ENCODE measurements at regions not wholly inside any gene's neighbourhood (a gene's known extent, or its start where the extent isn't known, plus 50 kb on each side); places are given as distances from the start of the nearest gene placed in this dataset.

DNA sequence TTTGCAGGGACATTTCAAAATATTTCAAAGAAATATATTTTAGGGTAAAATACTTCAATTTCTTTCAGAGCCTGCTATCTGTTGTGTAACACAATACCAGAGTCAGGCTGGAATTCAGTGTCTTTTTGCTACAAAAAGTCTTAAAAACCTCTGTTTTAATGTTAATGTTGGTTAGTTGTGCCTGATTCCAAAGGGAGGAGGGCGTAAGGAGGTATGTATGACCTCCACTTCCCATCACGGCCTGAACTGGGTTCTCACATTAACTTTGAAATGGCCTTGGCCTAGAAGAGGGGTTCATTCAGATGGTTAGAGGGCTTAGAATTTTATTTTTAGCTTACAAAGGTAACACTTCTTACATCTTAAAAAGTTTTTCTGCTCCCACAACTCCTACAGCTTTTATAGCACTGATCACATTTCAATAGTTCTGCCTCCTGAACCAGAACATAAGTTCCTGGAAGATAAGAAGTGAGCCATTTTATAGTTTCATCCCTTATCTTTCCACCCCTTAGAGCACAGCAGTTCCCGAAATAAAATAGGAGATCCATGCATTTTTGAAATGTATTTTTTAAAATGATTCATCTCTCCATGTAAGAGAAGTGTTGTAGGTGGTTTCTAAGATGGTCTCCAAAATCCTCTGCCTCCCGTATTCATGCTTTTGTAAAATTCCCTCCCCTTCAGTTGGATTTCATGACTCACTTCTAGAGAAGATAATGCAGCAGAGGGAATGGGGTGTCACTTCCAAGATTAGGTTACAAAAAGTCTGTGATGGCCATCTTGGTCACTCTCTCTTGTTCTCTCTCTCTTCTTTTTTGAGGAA is 543.1 kb upstream of the NECTIN3 start:
- DNase-seq, result no peak

- DNase-seq, result no peak
Measured at GRCh38 chr3:110530902-110531301, 540.7 kb upstream of the NECTIN3 start.

- DNase-seq, result no peak
Measured at GRCh38 chr3:110533089-110533488, 538.5 kb upstream of the NECTIN3 start.

DNA sequence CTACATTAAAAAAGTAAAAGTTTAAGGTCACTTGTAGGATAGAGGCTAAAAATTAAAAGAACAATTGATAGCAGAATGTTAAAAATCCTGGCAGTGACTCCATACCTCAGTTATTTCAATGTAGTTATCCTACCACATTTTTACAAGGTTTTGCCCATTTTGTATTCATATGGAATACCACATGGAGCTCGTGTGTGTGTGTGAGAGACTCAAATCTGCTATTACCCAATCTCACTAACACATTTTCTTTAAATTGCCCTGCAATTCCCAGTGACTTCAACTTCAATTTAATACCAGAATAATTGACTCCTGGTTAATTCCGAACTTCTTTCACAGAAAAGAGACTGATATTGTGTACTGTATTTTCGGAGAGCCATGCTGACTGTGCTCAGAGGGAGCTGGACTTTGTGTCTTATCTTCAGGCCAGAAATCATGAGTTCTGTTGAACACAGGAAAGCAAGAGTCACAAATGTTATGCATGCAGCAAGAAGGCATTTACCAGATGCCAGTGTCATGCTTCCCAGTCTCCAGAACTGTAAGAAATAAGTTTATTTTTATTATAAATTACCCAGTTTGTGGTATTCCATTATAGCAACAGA is 529.0 kb upstream of the NECTIN3 start:
- no peak for DNase-seq

GRCh38 chr3:110544730-110545129 is 526.9 kb upstream of the NECTIN3 start:
- DNase-seq, result no peak

- no peak for DNase-seq
Measured at GRCh38 chr3:110550511-110550910, 521.1 kb upstream of the NECTIN3 start.

- DNase-seq, result no peak
Measured at GRCh38 chr3:110562621-110563020, 509.0 kb upstream of the NECTIN3 start.

DNA sequence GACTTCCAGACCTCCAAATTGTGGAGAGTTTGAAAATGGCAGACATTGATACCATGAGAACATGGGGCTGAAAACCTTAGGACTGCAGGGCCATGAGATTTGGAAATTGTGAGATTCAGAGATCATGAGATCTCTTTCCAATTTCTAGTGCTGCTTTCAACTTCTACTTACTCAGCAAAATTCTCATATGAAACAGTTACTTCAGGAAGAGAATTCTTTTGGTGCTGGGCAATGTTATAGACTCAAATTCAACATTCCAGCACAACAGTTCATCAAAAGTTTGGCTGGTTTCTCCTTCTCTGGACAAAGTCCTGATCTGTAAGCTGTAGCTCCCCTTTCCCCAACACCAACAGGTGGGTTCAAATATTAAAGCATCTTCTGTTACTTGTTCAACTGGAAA is 506.9 kb upstream of the NECTIN3 start:
- no peak for DNase-seq

GRCh38 chr3:110567029-110567428 is 504.6 kb upstream of the NECTIN3 start:
- DNase-seq, result no peak

DNA sequence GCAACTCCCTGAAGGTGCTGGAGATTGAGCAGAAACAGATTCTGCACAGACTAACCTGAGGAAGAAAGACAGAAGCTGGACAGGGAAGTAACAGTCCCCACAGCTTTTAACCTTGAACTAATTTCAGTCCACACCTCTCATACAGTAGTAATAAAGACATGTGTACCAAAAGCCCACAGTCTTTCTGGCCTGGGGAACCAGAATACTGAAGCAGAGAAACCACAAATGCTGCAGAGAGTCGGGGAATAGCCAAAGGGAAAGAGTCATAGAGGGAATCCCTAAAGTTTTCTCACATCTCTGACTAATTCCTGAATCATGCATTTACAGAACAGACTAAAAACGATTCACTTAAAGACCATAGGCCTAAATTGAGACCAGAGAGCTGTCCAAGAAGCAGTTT is 503.4 kb upstream of the NECTIN3 start:
- DNase-seq, result no peak

DNA sequence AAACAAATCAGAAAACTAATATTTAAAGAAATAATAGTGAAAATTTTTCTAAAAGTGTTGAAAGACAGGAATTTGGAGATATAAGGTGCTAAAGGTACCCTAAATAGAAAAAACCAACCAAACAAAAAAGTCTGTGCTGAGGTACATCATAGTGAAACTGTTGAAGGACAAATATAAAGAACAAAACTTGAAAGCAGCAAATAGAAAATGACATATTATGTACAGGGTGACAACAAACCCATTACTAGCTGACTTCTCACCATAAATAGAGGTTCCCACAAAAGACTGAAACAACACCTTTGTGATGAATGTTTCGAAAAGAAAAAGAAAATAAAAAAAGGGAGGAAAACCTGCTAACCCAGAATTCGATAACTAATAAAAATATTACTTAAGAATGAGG is 502.5 kb upstream of the NECTIN3 start:
- no peak for DNase-seq

DNA sequence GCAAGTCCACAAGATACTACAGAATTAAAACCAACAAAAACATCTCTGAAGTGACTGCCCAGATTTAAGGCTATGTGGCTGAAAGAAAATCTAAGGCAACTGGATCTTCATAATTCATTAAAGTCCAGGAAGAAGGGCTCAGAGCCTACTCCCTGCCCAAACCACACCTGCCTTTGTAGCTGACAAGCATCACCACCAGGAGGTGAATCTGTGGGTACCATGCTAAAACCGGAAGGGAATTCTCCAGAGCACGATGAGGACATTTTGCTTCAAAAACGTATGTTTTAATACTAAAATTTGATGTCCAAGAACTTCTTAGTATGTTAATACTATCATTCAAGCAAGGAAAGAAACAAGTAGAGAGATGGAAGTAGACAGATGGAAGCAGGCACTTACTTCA is 495.9 kb upstream of the NECTIN3 start:
- no peak for DNase-seq

GRCh38 chr3:110576960-110577359 is 494.7 kb upstream of the NECTIN3 start:
- DNase-seq, result no peak

- DNase-seq, result no peak
Measured at GRCh38 chr3:110577854-110578253, 493.8 kb upstream of the NECTIN3 start.

DNA sequence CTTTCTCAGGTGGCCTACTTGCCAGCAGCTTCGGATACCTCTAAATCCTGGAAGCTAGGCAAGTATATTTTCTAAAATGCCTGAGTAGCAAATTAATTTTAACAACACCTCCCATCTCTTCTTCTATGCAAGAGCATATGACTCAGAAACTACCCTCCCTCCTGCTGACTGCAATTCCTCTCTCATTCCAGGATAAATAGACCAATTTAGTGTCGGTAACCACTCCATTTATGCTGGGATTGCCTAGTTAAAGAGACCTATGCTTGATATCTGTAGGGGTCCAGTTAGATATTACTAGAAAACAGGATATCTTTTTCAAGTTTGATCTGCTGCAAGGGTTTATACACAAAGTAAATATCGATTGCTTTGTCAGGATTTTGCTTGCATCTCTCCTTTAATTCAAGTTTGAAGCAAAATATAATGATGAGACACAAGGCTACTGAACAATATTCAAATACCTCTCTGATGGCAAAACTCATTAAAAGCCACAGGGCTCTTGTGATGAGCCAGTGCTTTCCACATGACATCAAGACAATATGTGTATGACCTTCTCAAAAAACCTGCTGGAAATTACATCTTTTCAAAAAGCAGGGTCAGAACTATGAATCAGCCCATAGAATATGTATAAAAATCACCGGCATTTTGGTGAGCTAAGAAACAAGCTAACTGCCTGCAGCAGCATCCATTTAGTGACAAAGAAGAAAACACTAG is 491.6 kb upstream of the NECTIN3 start:
- DNase-seq, result no peak

DNA sequence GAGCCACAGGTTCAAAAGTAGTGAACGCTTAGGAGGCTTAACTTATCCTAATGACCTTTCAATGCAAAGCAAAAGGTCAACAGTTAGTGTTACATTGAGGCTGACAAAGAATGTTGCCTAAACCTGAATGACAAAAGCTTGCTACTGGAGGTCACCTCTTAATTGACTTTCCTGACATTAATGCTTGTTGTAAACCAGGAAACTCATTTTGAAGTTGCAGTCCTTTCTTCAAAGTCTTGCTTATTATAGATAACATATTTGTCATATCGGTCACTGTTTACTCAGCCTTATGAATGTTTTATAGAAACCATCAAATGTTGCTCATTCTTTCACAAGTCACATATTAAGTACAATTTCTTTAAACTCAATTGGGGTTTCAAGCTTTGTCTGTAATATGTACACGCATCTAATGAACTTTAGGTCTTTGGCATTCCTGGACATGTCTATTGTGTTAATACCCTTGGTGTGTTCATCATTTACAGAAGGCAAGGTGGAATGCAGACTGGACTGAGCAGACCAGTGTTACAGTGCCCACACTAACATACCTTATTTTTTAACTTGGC is 488.2 kb upstream of the NECTIN3 start:
- DNase-seq, result no peak

DNA sequence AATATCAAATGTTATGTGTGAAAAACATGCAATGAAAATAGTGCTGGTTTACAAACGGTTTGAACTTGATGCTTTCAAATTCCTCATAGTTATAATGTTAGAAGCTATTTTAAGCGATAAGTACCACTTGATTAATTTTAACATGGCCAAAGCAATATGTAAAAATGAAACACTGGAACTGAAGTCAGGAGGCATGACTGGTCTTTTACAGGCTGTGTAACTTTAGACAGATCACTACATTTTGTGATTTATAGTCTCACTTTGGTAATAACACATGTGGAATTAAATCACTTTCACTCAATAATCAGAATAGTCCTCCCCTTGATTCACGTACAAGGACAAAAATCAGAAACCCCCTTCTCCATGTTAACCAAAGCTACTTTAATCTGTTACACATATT is 482.7 kb upstream of the NECTIN3 start:
- DNase-seq, result no peak

DNA sequence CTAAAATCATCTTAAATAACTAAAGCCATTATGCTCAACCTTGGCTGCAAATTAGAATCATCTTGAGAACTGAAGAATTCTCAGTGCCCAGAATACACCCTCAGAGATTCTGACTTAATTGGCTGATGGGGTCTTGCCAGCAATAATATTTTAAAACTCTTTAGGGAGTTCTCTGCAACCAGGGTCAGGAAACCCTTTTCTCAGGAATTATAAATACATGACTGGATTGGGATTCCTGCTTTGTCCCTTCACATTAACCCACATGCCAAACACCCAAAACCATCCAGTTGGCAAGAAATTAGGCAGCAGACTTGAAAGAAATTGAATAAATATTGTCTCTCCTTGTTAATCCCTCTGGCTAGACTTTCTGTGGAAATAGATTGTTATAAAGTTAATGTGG is 482.3 kb upstream of the NECTIN3 start:
- no peak for DNase-seq

DNA sequence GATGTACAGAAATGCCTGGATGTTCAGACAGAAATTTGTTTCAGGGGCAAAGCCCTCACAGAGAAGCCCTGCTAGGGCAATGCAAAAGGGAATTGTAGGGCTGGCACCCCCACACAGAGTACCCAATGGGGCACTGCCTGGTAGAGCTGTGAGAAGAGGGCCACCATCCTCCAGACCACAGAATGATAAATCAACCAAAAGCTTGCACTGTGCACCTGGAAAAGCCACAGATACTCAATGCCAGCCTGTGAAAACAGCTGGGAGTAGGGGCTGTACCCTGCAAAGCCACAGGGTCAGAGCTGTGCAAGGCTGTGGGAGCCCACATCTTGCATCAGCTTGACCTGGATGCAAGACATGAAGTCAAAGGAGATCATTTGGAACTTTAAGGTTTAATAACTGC is 477.9 kb upstream of the NECTIN3 start:
- DNase-seq, result no peak

GRCh38 chr3:110598847-110599490 is 472.6 kb upstream of the NECTIN3 start:
- no peak for DNase-seq

- DNase-seq, result no peak
Measured at GRCh38 chr3:110608566-110608965, 463.1 kb upstream of the NECTIN3 start.

- no peak for DNase-seq
Measured at GRCh38 chr3:110612045-110612444, 459.6 kb upstream of the NECTIN3 start.
